ENCODE measurements at regions not wholly inside any gene's neighbourhood (a gene's known extent, or its start where the extent isn't known, plus 50 kb on each side); places are given as distances from the start of the nearest gene placed in this dataset.

GRCh38 chr10:130461631-130462030, 325.4 kb downstream of the GLRX3 start:
- no peak for DNase-seq (ENCODE audit: low read depth in 3 of 3)

GRCh38 chr10:130463104-130463875, 327.1 kb downstream of the GLRX3 start:
- no peak for DNase-seq (ENCODE audit: low read depth in 3 of 3)

- no peak for DNase-seq (ENCODE audit: low read depth in 3 of 3)
Measured at GRCh38 chr10:130463876-130464364, 327.7 kb downstream of the GLRX3 start.

GRCh38 chr10:130464426-130464825, 328.2 kb downstream of the GLRX3 start:
- DNase-seq (ENCODE audit: low read depth in 3 of 3) = no peak

GRCh38 chr10:130466271-130466997, 330.2 kb downstream of the GLRX3 start:
- DNase-seq (ENCODE audit: low read depth in 3 of 3) = no peak

- no peak for DNase-seq (ENCODE audit: low read depth in 3 of 3)
Measured at GRCh38 chr10:130470286-130470685, 334.1 kb downstream of the GLRX3 start.

GRCh38 chr10:130470973-130471372, 334.8 kb downstream of the GLRX3 start:
- DNase-seq (ENCODE audit: low read depth in 3 of 3) = no peak

- no peak for DNase-seq (ENCODE audit: low read depth in 3 of 3)
Measured at GRCh38 chr10:130471486-130471885, 335.3 kb downstream of the GLRX3 start.

- no peak for DNase-seq (ENCODE audit: low read depth in 3 of 3)
Measured at GRCh38 chr10:130472236-130472635, 336.0 kb downstream of the GLRX3 start.

GRCh38 chr10:130474591-130474990, 338.4 kb downstream of the GLRX3 start:
- DNase-seq (ENCODE audit: low read depth in 3 of 3) = no peak

GRCh38 chr10:130477360-130477759, 341.2 kb downstream of the GLRX3 start:
- no peak for DNase-seq (ENCODE audit: low read depth in 3 of 3)

- no peak for DNase-seq (ENCODE audit: low read depth in 3 of 3)
Measured at GRCh38 chr10:130479146-130479545, 343.0 kb downstream of the GLRX3 start.

GRCh38 chr10:130479926-130480325, 343.7 kb downstream of the GLRX3 start:
- DNase-seq (ENCODE audit: low read depth in 3 of 3) = no peak

GRCh38 chr10:130480491-130480890, 344.3 kb downstream of the GLRX3 start:
- no peak for DNase-seq (ENCODE audit: low read depth in 3 of 3)

- no peak for DNase-seq (ENCODE audit: low read depth in 3 of 3)
Measured at GRCh38 chr10:130481076-130481930, 345.1 kb downstream of the GLRX3 start.

- no peak for DNase-seq (ENCODE audit: low read depth in 3 of 3)
Measured at GRCh38 chr10:130481936-130482335, 345.7 kb downstream of the GLRX3 start.

GRCh38 chr10:130483691-130484467, 347.7 kb downstream of the GLRX3 start:
- DNase-seq (ENCODE audit: low read depth in 3 of 3) = no peak

- no peak for DNase-seq (ENCODE audit: low read depth in 3 of 3)
Measured at GRCh38 chr10:130484468-130485180, 348.4 kb downstream of the GLRX3 start.

GRCh38 chr10:130485236-130485957, 349.2 kb downstream of the GLRX3 start:
- DNase-seq (ENCODE audit: low read depth in 3 of 3) = no peak

Data from stimulated activated CD4-positive, alpha-beta T cell treated with anti-CD3 and anti-CD28 coated beads, TNF-alpha, amount 100 ng/mL, for 48 hours (primary cell).